ENCODE measurements at regions not wholly inside any gene's neighbourhood (a gene's known extent, or its start where the extent isn't known, plus 50 kb on each side); places are given as distances from the start of the nearest gene placed in this dataset.
"Not testable (repeated sequence)": the region's sequence is repeated elsewhere in the genome, so short reads cannot be mapped to it uniquely, and the experiment has no call there.

DNA sequence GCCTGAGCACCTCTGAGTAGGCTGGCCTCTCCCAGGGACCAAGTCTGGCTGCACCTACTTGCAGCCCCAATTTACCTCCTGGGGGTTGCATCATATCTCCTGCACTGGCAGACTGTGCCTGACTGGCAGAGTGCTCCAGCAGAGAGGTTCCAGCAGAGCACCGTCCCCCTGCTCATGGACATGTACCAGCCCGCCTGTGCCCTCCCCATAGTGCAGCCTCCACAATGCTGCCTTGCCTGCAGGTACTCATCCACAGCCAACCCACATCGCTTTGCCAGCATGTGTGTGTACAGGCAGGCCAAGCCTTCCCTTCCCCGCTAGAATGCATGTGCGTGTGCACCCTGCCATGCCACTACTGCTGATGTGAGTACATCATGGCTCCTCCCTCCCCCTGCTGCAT lies 105.5 kb upstream of the NPSR1 start:
- Histone ChIP-seq H3K4me3 (no peak overlapping the region), H3K27ac (no peak overlapping the region)

GRCh38 chr7:34558022-34558421 lies 100.0 kb upstream of the NPSR1 start:
- H3K27ac ChIP-seq = no peak overlapping the region
- no peak overlapping the region for H3K4me3 ChIP-seq

DNA sequence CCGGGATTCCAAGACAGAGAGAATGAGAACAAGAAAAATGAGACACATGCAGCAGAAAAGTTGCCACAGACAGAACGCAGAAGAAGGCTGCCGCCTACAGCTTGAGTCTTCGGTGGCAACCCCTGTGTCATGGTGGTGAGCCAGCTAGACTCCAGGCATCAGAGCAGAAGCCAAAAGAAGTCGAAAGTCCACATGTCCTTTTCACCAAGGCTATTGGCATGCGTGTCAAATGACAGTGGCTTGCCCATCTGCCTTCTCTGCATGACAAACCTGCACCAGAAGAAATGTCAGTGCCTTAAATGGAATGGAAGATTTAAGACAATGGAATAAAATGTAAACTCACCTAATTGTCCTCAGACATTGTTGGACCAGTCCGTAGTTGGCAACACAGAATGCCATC lies 93.9 kb upstream of the NPSR1 start:
- no peak overlapping the region for H3K27ac ChIP-seq

GRCh38 chr7:34567906-34568305 lies 90.1 kb upstream of the NPSR1 start:
- H3K4me3 ChIP-seq = no peak overlapping the region
- H3K27ac ChIP-seq = no peak overlapping the region

More for the DNA sequence above, 93.9 kb upstream of the NPSR1 start:
- no peak overlapping the region for H3K4me3 ChIP-seq

DNA sequence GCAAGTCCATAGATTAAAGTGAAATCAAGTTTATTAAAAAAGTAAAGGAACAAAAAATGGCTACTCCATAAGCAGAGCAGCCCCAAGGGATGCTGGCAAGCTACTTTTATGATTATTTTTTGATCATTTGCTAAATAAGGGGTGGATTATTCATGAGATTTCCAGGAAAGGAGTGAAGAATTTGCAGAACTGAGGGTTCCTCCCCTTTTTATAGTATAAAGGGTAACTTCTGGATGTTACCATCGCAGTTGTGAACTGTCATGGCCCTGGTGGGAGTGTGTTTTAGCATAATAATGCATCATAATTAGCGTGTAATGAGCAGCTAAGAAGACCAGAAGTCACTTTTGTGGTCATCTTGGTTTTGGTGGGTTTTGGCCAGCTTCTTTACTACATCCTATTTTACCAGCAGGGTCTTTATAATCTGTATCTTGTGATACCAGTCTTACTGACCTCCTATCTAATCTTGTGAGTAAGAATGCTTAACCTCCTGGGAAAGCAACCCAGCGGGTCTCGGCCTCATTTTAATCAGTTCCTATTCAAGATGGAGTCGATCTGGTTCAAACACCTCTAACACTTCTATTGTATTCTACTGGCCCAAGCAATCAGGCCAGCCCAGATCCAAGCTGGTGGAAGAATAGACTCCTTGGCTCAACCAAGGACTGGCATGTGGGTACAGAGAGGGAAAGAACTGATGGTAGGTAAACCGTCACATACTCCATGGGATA lies 87.9 kb upstream of the NPSR1 start:
- Histone ChIP-seq H3K27ac (no peak overlapping the region), H3K4me3 (no peak overlapping the region)

- H3K27ac ChIP-seq = no peak overlapping the region
- H3K4me3 ChIP-seq = no peak overlapping the region
These were observed 83.0 kb upstream of the NPSR1 start for GRCh38 chr7:34575006-34575405.

DNA sequence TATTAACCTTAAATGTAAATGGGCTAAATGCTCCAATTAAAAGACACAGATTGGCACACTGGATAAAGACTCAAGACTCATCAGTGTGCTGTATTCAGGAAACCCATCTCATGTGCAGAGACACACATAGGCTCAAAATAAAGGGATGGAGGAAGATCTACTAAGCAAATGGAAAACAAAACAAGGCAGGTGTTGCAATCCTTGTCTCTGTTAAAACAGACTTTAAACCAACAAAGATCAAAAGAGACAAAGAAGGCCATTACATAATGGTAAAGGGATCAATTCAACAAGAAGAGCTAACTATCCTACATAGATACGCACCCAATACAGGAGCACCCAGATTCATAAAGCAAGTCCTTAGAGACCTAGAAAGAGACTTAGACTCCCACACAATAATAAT lies 80.1 kb upstream of the NPSR1 start:
- H3K4me3 ChIP-seq, H3K27ac ChIP-seq: not testable (repeated sequence)

- H3K27ac ChIP-seq, H3K4me3 ChIP-seq: not testable (repeated sequence)
These were observed 76.3 kb upstream of the NPSR1 start for GRCh38 chr7:34581698-34582097.

DNA sequence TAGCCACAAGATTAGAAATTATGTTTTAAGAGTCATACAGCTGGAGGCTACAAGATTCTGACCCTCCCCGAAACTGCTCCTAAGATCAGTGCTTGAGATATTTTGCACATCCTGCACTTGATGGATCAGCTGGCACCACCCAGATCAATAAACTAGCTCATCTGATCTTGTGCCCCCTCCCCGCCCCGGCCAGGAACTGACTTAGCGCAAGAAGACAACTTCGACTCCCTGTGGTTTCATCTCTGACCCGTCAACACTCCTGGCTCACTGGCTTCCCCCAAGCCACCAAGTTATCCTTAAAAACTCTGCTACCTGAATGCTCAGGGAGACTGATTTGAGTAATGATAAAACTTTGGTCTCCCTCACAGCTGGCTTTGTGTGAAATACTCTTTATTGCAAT lies 73.5 kb upstream of the NPSR1 start:
- Histone ChIP-seq H3K4me3 (no peak overlapping the region), H3K27ac (no peak overlapping the region)

DNA sequence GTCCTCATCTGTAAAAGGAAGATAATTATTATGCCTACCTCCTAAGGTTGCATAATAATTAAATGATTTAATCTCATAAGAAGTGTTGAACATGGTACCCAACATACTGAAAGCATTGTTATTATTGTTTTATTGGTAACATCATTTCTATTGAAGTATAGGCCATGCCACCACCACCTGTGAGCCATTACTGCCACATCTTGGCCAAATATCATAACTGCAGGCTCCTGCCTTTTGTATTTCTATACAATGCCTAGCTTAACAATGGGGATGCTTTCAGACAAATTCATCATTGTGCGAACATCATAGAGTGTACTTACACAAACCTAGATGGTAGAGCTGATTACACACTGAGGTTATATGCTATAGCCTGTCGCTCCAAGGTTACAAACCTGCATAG lies 61.1 kb upstream of the NPSR1 start:
- no peak overlapping the region for H3K4me3 ChIP-seq
- H3K27ac ChIP-seq = no peak overlapping the region

GRCh38 chr7:34603711-34604444 lies 54.1 kb upstream of the NPSR1 start:
- no peak overlapping the region for H3K27ac ChIP-seq
- no peak overlapping the region for H3K4me3 ChIP-seq
